ENCODE measurements at regions not wholly inside any gene's neighbourhood (a gene's known extent, or its start where the extent isn't known, plus 50 kb on each side); places are given as distances from the start of the nearest gene placed in this dataset.

DNA sequence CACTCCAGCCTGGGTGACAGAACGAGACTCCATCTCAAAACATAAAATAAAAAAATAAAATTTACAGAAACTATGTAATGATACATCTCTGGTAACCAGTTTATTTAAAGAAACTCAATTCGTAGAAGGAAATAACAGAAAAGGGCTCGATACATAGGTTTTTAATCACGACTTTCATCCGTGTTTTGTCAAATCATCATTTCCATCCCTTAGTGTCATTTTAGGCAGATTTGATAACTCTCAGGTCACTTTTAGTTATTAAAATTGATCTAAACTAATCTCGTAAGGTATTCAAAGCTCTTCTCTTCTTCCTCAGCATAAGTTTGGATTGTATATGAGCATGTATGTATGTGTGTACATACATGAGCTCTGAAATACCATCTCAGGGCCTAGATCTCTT, 59.3 kb upstream of the SPTBN1 start:
- TF ChIP-seq, protein P1, sequence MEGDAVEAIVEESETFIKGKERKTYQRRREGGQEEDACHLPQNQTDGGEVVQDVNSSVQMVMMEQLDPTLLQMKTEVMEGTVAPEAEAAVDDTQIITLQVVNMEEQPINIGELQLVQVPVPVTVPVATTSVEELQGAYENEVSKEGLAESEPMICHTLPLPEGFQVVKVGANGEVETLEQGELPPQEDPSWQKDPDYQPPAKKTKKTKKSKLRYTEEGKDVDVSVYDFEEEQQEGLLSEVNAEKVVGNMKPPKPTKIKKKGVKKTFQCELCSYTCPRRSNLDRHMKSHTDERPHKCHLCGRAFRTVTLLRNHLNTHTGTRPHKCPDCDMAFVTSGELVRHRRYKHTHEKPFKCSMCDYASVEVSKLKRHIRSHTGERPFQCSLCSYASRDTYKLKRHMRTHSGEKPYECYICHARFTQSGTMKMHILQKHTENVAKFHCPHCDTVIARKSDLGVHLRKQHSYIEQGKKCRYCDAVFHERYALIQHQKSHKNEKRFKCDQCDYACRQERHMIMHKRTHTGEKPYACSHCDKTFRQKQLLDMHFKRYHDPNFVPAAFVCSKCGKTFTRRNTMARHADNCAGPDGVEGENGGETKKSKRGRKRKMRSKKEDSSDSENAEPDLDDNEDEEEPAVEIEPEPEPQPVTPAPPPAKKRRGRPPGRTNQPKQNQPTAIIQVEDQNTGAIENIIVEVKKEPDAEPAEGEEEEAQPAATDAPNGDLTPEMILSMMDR (conservative IDR thresholded peaks at IDR 0.05; ENCODE audit: low read depth, low read length), result no peak
- no peak for TF ChIP-seq EZH2 (IDR thresholded peaks at IDR 0.05; ENCODE audit: borderline replicate concordance, low read depth, low read length, poor library complexity, severe bottlenecking)
